ENCODE measurements at regions not wholly inside any gene's neighbourhood (a gene's known extent, or its start where the extent isn't known, plus 50 kb on each side); places are given as distances from the start of the nearest gene placed in this dataset.

DNA sequence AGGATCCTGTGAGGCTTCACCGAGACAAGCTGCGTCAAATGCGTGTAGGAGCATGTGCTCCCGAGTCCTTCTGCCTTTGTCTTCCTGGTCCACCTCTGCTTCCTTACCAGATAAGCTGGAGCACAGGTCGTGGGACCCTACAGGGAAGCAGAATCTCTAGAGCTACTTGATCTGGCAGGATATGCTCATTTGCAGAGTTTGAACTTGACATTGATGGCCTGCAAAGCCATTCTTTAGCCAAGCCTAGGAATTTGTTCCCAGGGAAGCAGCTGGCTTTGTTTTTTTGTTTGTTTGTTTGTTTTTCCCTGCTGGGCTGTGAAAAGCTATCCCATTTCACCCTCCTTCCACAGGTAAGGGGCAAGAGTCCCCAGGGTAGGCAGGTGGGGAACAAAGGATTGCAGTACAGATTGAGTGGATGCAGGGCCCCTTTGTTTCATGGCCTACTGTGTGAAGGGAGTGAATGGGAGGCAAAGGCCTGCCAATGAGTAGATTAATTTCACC, 200.0 kb upstream of the BMPER start:
- TF ChIP-seq, protein P1, sequence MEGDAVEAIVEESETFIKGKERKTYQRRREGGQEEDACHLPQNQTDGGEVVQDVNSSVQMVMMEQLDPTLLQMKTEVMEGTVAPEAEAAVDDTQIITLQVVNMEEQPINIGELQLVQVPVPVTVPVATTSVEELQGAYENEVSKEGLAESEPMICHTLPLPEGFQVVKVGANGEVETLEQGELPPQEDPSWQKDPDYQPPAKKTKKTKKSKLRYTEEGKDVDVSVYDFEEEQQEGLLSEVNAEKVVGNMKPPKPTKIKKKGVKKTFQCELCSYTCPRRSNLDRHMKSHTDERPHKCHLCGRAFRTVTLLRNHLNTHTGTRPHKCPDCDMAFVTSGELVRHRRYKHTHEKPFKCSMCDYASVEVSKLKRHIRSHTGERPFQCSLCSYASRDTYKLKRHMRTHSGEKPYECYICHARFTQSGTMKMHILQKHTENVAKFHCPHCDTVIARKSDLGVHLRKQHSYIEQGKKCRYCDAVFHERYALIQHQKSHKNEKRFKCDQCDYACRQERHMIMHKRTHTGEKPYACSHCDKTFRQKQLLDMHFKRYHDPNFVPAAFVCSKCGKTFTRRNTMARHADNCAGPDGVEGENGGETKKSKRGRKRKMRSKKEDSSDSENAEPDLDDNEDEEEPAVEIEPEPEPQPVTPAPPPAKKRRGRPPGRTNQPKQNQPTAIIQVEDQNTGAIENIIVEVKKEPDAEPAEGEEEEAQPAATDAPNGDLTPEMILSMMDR (IDR thresholded peaks at IDR 0.05; ENCODE audit: insufficient read depth, low read length, missing control alignments): no peak
- H3K4me3 ChIP-seq (ENCODE audit: low read depth, low read length): no peak overlapping the region
- no peak for DNase-seq (ENCODE audit: low read depth, low spot score)
- ChIA-PET CTCF (interaction anchor here (1.6 kb wide), 1 partner anchor 10 kb away, joined by 4 read pairs; no protein-coding TSS in a partner anchor), POLR2A (no interaction called here)

DNA sequence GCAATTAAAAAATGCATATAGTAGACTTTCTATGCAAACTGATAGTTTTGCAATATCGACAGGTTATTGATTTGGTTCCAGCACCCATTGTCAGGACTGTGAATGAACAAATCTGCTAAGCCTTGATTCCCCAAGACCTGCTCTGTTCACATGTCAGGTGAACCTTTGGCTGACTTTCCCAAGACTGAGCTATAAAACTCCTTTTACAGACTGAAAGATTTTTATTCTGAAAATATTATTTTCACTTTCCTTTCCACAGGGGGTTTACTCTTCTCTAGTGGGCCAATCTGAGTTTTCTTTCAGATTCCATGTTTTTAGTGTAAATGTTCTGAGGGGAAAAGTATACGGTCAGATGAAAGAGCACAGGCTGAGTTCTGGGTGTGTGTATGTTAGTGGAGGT, 199.2 kb upstream of the BMPER start:
- no peak overlapping the region for H3K4me3 ChIP-seq (ENCODE audit: low read depth, low read length)
- CTCF ChIA-PET: interaction anchor here (0.8 to 1.4 kb wide), 2 partner anchors 31 to 246 kb away, joined by 3 to 4 read pairs; no protein-coding TSS in a partner anchor
- no peak for DNase-seq (ENCODE audit: low read depth, low spot score)
- TF ChIP-seq, protein P1 (IDR thresholded peaks at IDR 0.05; ENCODE audit: insufficient read depth, low read length, missing control alignments): no peak
- POLR2A ChIA-PET: no interaction called here

DNA sequence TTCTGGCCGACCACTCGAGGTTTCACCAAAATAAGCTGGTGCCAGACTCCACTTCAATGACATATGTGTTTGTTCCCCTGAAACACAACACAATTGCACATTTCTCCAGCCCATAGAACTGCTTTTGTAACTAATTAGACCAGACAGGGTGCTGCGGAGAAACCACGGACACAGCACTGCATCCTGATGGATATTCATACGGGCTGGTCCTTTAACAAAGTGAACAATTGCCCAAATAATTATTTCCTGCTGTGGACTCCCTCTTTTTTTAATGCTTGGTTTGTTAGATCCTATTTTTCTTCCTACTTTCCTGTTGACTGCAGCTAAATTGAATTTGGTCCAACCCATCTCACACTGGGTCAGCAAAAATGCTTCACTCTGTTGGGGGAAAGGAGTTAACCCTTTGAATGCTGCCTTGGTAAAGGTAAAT, 198.6 kb upstream of the BMPER start:
- ChIA-PET CTCF (interaction anchor here (0.8 to 2.1 kb wide), 6 partner anchors 9 to 247 kb away, joined by 3 to 10 read pairs (median 5); no protein-coding TSS in a partner anchor), POLR2A (no interaction called here)

DNA sequence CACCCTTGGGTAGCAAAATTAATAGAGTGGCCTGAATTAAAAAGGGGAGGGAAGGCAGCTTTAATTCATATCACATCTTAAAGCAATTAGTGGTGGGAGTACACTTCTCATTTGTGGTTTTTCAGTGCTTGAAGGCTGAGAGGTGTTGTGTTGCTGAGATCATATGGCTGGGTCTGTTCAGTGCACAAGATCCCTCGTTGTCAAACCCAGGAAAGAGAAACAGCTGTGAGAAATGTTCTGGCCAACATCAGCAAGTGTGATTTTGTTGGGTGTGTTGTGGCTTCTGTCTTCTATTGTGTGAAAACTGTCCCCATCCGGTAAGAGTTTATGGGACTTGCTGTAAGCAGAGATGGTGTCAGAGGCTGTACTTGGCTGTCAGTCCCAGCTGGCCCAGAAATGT, 197.9 kb upstream of the BMPER start:
- H3K4me3 ChIP-seq (ENCODE audit: low read depth, low read length): no peak overlapping the region
- POLR2A ChIA-PET: no interaction called here
- TF ChIP-seq, protein P1 (IDR thresholded peaks at IDR 0.05; ENCODE audit: insufficient read depth, low read length, missing control alignments): no peak
- CTCF ChIA-PET: interaction anchor here (1.3 to 2.1 kb wide), 4 partner anchors 8 to 248 kb away, joined by 5 to 10 read pairs (median 7); no protein-coding TSS in a partner anchor
- DNase-seq (ENCODE audit: low read depth, low spot score): no peak

More for the DNA sequence above, 198.6 kb upstream of the BMPER start:
- TF ChIP-seq, protein P1 (IDR thresholded peaks at IDR 0.05; ENCODE audit: insufficient read depth, low read length, missing control alignments): no peak
- no peak overlapping the region for H3K4me3 ChIP-seq (ENCODE audit: low read depth, low read length)
- no peak for DNase-seq (ENCODE audit: low read depth, low spot score)

DNA sequence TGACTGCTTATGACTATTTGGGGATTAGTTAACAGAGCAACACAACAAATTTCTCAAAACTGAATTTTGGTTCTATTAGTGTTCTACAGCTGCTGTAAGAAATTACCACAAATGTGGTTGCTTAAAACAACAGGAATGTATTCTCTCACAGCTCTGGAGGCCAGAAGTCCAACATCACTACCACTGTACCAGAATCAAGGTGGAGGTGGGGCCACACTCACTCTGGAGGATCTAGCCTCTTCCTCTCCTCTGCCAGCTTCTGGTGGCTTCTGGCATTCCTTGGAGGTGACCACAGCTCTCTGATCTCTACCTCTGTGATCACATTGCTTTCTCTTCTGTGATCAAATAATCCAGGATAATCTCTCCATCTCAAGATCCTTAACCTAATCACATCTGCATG, 194.7 kb upstream of the BMPER start:
- CTCF ChIA-PET: interaction anchor here (0.5 to 1.5 kb wide), 4 partner anchors 8 to 467 kb away, joined by 4 to 5 read pairs (median 4); no protein-coding TSS in a partner anchor
- POLR2A ChIA-PET: interaction anchor here (0.9 kb wide), 1 partner anchor 251 kb away, joined by 4 read pairs; no protein-coding TSS in a partner anchor

More for the DNA sequence above, 194.7 kb upstream of the BMPER start:
- TF ChIP-seq, protein P1 (IDR thresholded peaks at IDR 0.05; ENCODE audit: insufficient read depth, low read length, missing control alignments): no peak
- H3K4me3 ChIP-seq (ENCODE audit: low read depth, low read length): no peak overlapping the region
- DNase-seq (ENCODE audit: low read depth, low spot score): no peak

All from AG04449 (cell line).